Fibroblast of mammary gland (primary cell): ENCODE measurements at regions not wholly inside any gene's neighbourhood (a gene's known extent, or its start where the extent isn't known, plus 50 kb on each side); places are given as distances from the start of the nearest gene placed in this dataset.
"Not testable (repeated sequence)": the region's sequence is repeated elsewhere in the genome, so short reads cannot be mapped to it uniquely, and the experiment has no call there.

ENCODE experiments used
- DNase-seq: peaks from one replicate; pipeline ENCODE4 v3.0.0-alpha.2; 2010; ENCODE audit warnings: low read depth
- H3K4me3 ChIP-seq: 2 replicates; pipeline ENCODE4 v1.5.1; 2011; ENCODE audit warnings: low read depth, mild to moderate bottlenecking, low read length, moderate library complexity; ENCODE audit not compliant: control insufficient read depth
- TF ChIP-seq, protein P1 (sequence below): conservative IDR thresholded peaks from 2 replicates; pipeline ENCODE4 v1.5.1; 2011; ENCODE audit warnings: low read depth, low read length, inconsistent platforms; ENCODE audit not compliant: control insufficient read depth, insufficient read depth

DNA sequence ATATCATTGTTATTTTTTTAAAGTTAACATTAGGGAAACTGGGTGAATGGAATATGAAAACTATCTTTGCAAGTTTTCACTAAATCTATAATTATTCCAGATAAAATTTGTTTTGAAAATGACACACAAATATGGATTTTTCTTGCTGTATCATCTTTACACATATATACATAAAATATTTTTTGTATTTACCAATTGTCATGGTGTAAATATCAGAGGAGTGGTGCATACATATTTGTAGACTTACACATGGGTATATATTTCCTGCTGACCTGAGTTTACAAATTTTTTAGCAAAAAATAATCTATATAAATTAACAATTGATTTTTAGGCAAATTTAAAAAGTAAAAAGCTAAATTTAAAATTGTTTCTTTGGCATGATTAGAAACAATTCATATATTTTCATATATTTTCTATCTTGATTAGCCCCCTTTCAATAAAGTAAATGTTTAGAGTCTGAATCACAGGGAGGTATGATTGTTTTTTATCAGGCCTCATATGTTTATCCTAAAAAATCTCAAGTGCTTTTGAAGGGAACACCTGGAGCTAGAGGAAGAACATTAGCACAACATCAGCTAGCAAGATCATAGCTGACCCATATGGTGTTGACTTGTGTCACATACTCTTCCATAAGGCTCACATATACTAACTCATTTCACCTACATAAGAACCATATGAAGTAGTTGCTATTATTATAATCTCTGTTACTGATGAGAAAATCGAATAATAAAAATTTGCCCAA, 671.8 kb upstream of the GJE1 start:
- TF ChIP-seq, protein P1, sequence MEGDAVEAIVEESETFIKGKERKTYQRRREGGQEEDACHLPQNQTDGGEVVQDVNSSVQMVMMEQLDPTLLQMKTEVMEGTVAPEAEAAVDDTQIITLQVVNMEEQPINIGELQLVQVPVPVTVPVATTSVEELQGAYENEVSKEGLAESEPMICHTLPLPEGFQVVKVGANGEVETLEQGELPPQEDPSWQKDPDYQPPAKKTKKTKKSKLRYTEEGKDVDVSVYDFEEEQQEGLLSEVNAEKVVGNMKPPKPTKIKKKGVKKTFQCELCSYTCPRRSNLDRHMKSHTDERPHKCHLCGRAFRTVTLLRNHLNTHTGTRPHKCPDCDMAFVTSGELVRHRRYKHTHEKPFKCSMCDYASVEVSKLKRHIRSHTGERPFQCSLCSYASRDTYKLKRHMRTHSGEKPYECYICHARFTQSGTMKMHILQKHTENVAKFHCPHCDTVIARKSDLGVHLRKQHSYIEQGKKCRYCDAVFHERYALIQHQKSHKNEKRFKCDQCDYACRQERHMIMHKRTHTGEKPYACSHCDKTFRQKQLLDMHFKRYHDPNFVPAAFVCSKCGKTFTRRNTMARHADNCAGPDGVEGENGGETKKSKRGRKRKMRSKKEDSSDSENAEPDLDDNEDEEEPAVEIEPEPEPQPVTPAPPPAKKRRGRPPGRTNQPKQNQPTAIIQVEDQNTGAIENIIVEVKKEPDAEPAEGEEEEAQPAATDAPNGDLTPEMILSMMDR: no peak
- DNase-seq: no peak
- H3K4me3 ChIP-seq: no peak overlapping the region

DNA sequence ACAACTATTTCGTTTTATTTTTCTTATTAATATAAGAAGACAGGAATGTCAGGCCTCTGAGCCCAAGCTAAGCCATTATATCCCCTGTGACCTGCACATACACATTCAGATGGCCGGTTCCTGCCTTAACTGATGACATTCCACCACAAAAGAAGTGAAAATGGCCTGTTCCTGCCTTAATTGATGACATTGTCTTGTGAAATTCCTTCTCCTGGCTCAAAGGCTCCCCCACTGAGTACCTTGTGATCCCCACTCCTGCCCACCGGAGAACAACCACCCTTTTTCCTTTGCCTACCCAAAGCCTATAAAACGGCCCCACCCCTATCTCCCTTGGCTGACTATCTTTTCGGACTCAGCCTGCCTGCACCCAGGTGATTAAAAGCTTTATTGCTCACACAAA, 672.5 kb upstream of the GJE1 start:
- DNase-seq, H3K4me3 ChIP-seq: not testable (repeated sequence)

DNA sequence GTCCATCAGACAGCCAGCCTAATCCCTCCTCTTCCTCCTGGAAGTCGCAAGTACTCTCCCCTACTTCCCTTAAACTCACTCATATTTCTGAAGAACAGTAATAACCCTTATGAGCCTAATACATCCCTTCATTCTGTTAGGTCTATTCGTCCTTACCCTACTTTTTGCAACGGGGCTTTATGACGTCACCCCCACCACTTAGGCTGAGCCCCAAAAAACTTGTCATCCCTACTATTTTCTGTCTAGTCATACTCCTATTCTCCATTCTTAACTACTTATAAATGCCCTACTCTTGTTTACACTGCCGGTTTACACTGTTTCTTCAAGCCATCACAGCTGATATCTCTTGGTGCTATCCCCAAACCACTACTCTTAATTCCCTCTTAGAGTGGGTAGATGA, 674.7 kb upstream of the GJE1 start:
- H3K4me3 ChIP-seq, DNase-seq: not testable (repeated sequence)

DNA sequence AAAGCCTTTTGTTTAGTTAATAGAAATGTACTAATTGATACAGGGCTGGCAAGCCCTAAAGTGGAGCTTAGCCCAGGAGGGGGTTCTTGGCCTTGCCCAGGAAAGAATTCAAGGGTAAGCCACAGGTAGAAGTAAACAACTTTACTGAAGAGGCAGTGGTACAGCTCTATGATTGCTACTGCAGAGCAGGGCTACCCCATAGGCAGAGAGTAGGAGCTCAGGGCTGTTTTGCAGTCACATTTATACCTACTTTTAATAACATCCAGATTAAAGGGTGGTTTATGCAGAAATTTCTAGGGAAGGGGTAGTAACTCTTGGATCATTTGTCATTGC, 680.4 kb upstream of the GJE1 start:
- no peak overlapping the region for H3K4me3 ChIP-seq
- TF ChIP-seq, protein P1: no peak
- no peak for DNase-seq

DNA sequence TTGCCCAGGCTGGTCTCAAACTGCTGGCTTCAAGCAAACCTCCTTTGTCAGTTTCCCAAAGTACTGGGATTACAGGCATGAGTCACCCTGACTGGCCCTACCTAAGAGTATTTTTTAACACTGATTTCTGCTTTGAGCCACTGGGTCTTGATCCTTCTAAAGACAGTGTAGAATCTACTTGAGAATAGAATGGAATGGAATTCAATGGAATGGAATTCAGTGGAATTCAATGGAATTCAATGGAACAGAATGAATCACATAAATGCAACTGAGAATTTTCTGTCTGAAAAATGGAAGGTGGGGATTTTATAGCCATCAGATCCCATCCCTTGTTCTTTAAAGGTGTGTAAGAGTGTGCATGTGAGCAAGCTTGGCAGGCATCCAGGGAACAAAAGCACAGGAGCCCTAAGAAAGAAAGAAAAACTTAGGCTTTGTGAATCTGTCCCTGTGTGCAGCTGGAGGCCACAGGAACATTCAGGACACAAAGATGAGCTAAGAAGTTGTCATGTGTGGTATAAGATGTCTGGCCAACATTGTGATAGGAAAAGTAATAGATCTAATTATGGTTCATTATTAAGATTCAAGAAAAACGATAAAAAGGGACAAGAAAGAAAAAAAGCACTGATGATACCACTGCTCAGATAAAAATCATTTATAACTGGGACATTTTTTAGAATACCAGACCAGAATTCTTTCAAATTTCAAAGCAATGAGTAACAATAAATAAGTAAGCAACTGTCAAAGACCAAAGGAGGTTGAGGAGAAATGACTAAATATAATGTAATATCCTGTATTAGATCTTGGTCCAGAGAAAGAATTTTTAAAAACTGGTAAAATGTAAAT, 681.0 kb upstream of the GJE1 start:
- H3K4me3 ChIP-seq: no peak overlapping the region
- peak; percentile 85 for DNase-seq
- TF ChIP-seq, protein P1: no peak

DNA sequence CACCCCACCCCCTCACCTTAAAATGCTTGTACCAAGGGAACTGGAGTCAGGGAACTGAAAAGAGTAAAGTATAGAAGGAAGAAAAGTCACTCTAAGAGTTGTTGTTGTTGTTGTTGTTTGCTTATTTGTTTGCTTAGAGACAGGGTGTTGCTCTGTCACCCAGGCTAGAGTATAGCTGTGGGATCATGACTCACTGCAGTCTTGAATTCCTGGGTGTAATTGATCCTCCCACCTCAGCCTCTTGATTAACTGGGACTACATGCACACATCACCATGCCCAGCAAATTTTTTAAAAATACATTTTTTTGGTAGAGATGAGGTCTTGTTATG, 681.6 kb upstream of the GJE1 start:
- DNase-seq: no peak
- TF ChIP-seq, protein P1: no peak
- H3K4me3 ChIP-seq: no peak overlapping the region

DNA sequence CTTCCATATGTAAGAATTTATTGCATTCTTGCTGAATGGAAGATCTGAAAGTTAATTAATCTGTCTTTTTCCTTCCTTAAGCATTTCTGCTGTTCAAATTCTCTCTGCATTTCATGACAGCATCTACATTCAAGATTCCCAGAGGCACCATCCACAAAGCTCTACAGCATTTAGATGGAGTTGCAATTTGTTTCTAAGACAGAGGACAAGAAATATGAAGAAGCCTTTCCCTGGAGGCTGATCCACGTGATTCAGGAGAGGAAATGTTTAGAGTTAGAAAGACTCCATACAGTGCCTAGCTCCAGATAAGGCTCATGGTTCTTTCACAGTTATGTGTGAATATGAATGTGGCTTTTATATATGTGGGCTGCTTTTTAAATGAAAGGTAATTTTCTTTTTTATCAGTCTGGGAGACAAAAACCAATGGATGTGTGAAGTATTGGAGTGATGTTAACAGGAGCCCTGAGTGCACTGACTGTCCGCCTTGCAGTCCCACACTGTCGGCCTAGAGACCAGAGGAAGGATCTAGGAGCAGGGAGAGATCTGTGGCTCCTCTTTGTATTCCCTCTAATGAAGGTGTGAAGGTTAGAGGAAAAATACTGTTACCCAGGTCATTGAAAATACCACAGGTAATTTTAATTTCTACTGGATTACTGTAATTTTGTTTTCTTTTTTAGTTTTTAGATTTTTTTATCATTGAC, 686.6 kb upstream of the GJE1 start:
- TF ChIP-seq, protein P1: no peak
- H3K4me3 ChIP-seq: no peak overlapping the region
- DNase-seq: no peak
